GM23338 (cell line): ENCODE measurements at regions not wholly inside any gene's neighbourhood (a gene's known extent, or its start where the extent isn't known, plus 50 kb on each side); places are given as distances from the start of the nearest gene placed in this dataset.

Experiments used
- ATAC-seq: fragments of 200-7000 bp; cut with Tn5 transposase; 3 replicates; pipeline ENCODE4 v1.9.1; 2020
- DNase-seq: peaks from one replicate; pipeline ENCODE4 v3.0.0-alpha.2; 2015; ENCODE audit warnings: low spot score
- H2AFZ ChIP-seq: fragments of 200-600 bp; sonication (generic); 2 replicates; pipeline ENCODE4 v1.8.0; 2016; ENCODE audit warnings: antibody characterized with exemption, mild to moderate bottlenecking, moderate library complexity
- H3F3A ChIP-seq: fragments of 200-600 bp; sonication (generic); replicated peaks from 2 replicates; pipeline ENCODE4 v1.8.0; 2017; ENCODE audit warnings: antibody characterized with exemption, mixed run types, low read depth
- H3K27ac ChIP-seq: fragments of 200-600 bp; sonication (generic); 2 replicates; pipeline ENCODE4 v1.6.1; 2016; ENCODE audit warnings: low read depth
- H3K27me3 ChIP-seq: fragments of 200-600 bp; sonication (generic); 2 replicates; pipeline ENCODE4 v1.8.0; 2016; ENCODE audit warnings: mild to moderate bottlenecking, mixed run types, moderate library complexity; ENCODE audit not compliant: insufficient read depth
- H3K36me3 ChIP-seq: fragments of 200-600 bp; sonication (generic); 2 replicates; pipeline ENCODE4 v1.8.0; 2016; ENCODE audit warnings: mild to moderate bottlenecking; ENCODE audit not compliant: insufficient read depth
- H3K4me1 ChIP-seq: fragments of 200-600 bp; sonication (generic); 2 replicates; pipeline ENCODE4 v1.8.0; 2016; ENCODE audit warnings: mild to moderate bottlenecking, moderate library complexity; ENCODE audit not compliant: insufficient read depth
- H3K4me2 ChIP-seq: fragments of 200-600 bp; sonication (generic); 2 replicates; pipeline ENCODE4 v1.7.1; 2017; ENCODE audit warnings: mixed run types
- H3K4me3 ChIP-seq: fragments of 200-600 bp; sonication (generic); 2 replicates; pipeline ENCODE4 v1.6.1; 2016; ENCODE audit warnings: mixed run types
- H3K79me2 ChIP-seq: fragments of 200-600 bp; sonication (generic); replicated peaks from 2 replicates; pipeline ENCODE4 v1.8.0; 2017; ENCODE audit warnings: mild to moderate bottlenecking; ENCODE audit not compliant: insufficient read depth
- H3K9me2 ChIP-seq: fragments of 200-600 bp; sonication (generic); 2 replicates; pipeline ENCODE4 v1.8.0; 2017; ENCODE audit not compliant: insufficient read depth
- H4K20me1 ChIP-seq: fragments of 200-600 bp; sonication (generic); replicated peaks from 2 replicates; pipeline ENCODE4 v1.8.0; 2017; ENCODE audit warnings: mild to moderate bottlenecking; ENCODE audit not compliant: insufficient read depth
- H3K27ac Mint-ChIP-seq: 2 replicates; pipeline ENCODE4 v1.8.0; 2020; ENCODE audit warnings: inconsistent platforms, mild to moderate bottlenecking, moderate library complexity, mixed read lengths
- H3K27me3 Mint-ChIP-seq: 3 replicates; pipeline ENCODE4 v1.8.0; 2022; ENCODE audit warnings: low read depth, mild to moderate bottlenecking, moderate library complexity, mixed read lengths, inconsistent platforms; ENCODE audit not compliant: insufficient read depth, poor library complexity
- H3K36me3 Mint-ChIP-seq: 3 replicates; pipeline ENCODE4 v1.8.0; 2021; ENCODE audit warnings: low read depth, mild to moderate bottlenecking, inconsistent platforms, moderate library complexity, mixed read lengths
- H3K4me1 Mint-ChIP-seq: 3 replicates; pipeline ENCODE4 v1.8.0; 2020; ENCODE audit warnings: mild to moderate bottlenecking, inconsistent platforms, mixed read lengths
- H3K4me3 Mint-ChIP-seq: 3 replicates; pipeline ENCODE4 v1.8.0; 2021; ENCODE audit warnings: moderate library complexity, mild to moderate bottlenecking, inconsistent platforms, mixed read lengths
- H3K9me3 Mint-ChIP-seq: 3 replicates; pipeline ENCODE4 v1.8.0; 2020; ENCODE audit warnings: moderate library complexity, mild to moderate bottlenecking, inconsistent platforms, mixed read lengths
- CREB1 ChIP-seq: fragments of 250-450 bp; sonication (Bioruptor Pico); IDR thresholded peaks from 2 replicates; pipeline ENCODE4 v1.5.0; 2020; ENCODE audit warnings: low read depth, mild to moderate bottlenecking, moderate library complexity
- ETS1 ChIP-seq: IDR thresholded peaks from 2 replicates; pipeline ENCODE4 v1.6.1; 2016; ENCODE audit warnings: antibody characterized with exemption
- NANOG ChIP-seq: IDR thresholded peaks from 2 replicates; pipeline ENCODE4 v1.6.1; 2016; ENCODE audit warnings: antibody characterized with exemption, borderline replicate concordance
- STAT1 ChIP-seq: IDR thresholded peaks from one replicate; pipeline ENCODE4 v1.6.1; 2016; ENCODE audit warnings: antibody characterized with exemption; ENCODE audit not compliant: unreplicated experiment
- ZNF114 ChIP-seq: fragments of 250-450 bp; sonication (Bioruptor Pico); IDR thresholded peaks from 2 replicates; pipeline ENCODE4 v1.5.0; 2020; ENCODE audit warnings: mild to moderate bottlenecking, moderate library complexity
- ZNF462 ChIP-seq: fragments of 250-450 bp; sonication (Bioruptor Pico); IDR thresholded peaks from 2 replicates; pipeline ENCODE4 v1.5.0; 2020; ENCODE audit warnings: mild to moderate bottlenecking, moderate library complexity

GRCh38 chr6:133814797-133815196, 74.1 kb upstream of the TCF21 start (continued):
- no peak for TF ChIP-seq ZNF462
- TF ChIP-seq STAT1: no peak
- TF ChIP-seq NANOG: no peak
- TF ChIP-seq CREB1 (CRISPR knock-in tag): no peak
- TF ChIP-seq ETS1: no peak
- TF ChIP-seq ZNF114 (CRISPR knock-in tag): no peak

GRCh38 chr6:133815313-133815712, 73.6 kb upstream of the TCF21 start:
- Histone ChIP-seq H3K27me3 (no peaks in the 10 kb centered on the region), H3K79me2 (no peaks in the 10 kb centered on the region), H3K4me3 (no peak overlapping the region), H4K20me1 (no peaks in the 10 kb centered on the region), H3K4me2 (no peak overlapping the region), H3K9me2 (no peaks in the 10 kb centered on the region), H3K4me1 (no peaks in the 10 kb centered on the region), H3K36me3 (no peaks in the 10 kb centered on the region), H3K27ac (no peak overlapping the region), H2AFZ (no peak overlapping the region), H3F3A (no peaks in the 10 kb centered on the region)
- Mint-ChIP-seq H3K4me1 (peaks cover 2% of the 10 kb centered on the region; the same call in 1 of the 3 replicates), H3K9me3 (peaks cover 5% of the 10 kb centered on the region; the same call in 2 of the 3 replicates), H3K4me3 (no peak overlapping the region), H3K27me3 (peaks cover 3% of the 10 kb centered on the region), H3K36me3 (peaks cover 3% of the 10 kb centered on the region; the same call in 1 of the 3 replicates), H3K27ac (no peak overlapping the region)
- ATAC-seq (no peak), DNase-seq (no peak)
- TF ChIP-seq ZNF114 (CRISPR knock-in tag): no peak
